ENCODE measurements at regions not wholly inside any gene's neighbourhood (a gene's known extent, or its start where the extent isn't known, plus 50 kb on each side); places are given as distances from the start of the nearest gene placed in this dataset.
"Not testable (repeated sequence)": the region's sequence is repeated elsewhere in the genome, so short reads cannot be mapped to it uniquely, and the experiment has no call there.

GRCh38 chr1:146459939-146460338, 231.1 kb upstream of the NOTCH2NLA start:
- TF ChIP-seq CTCF (conservative IDR thresholded peaks at IDR 0.05); EZH2 (IDR thresholded peaks at IDR 0.05; ENCODE audit: low read depth): not testable (repeated sequence)
